Neural crest cell (in vitro differentiated cells): ENCODE measurements at regions not wholly inside any gene's neighbourhood (a gene's known extent, or its start where the extent isn't known, plus 50 kb on each side); places are given as distances from the start of the nearest gene placed in this dataset.

Source experiments
- DNase-seq: peaks from one replicate; pipeline ENCODE4 v3.0.0; 2021; ENCODE audit warnings: low read depth, mixed read lengths, low spot score
- H3K27ac Mint-ChIP-seq: one replicate; pipeline ENCODE4 v1.8.0; 2021; ENCODE audit warnings: mild to moderate bottlenecking, mixed read lengths; ENCODE audit not compliant: unreplicated experiment
- H3K27me3 Mint-ChIP-seq: 2 replicates; pipeline ENCODE4 v1.8.0; 2021; ENCODE audit warnings: low read depth, mild to moderate bottlenecking, mixed read lengths
- H3K36me3 Mint-ChIP-seq: 2 replicates; pipeline ENCODE4 v1.8.0; 2021; ENCODE audit warnings: low read depth, mild to moderate bottlenecking, mixed read lengths
- H3K4me1 Mint-ChIP-seq: 2 replicates; pipeline ENCODE4 v1.8.0; 2021; ENCODE audit warnings: mixed read lengths
- H3K4me3 Mint-ChIP-seq: one replicate; pipeline ENCODE4 v1.8.0; 2021; ENCODE audit warnings: mild to moderate bottlenecking, mixed read lengths
- H3K9me3 Mint-ChIP-seq: 2 replicates; pipeline ENCODE4 v1.8.0; 2021; ENCODE audit warnings: mixed read lengths
- CTCF ChIP-seq: fragments of 200-600 bp; sonication (generic); conservative IDR thresholded peaks from 2 replicates; pipeline ENCODE4 v1.5.0; 2021; ENCODE audit warnings: antibody characterized with exemption, mild to moderate bottlenecking

- no peak for TF ChIP-seq CTCF
- DNase-seq, result no peak
Measured at GRCh38 chr19:7419777-7420439, 68.9 kb downstream of the PEX11G start.

DNA sequence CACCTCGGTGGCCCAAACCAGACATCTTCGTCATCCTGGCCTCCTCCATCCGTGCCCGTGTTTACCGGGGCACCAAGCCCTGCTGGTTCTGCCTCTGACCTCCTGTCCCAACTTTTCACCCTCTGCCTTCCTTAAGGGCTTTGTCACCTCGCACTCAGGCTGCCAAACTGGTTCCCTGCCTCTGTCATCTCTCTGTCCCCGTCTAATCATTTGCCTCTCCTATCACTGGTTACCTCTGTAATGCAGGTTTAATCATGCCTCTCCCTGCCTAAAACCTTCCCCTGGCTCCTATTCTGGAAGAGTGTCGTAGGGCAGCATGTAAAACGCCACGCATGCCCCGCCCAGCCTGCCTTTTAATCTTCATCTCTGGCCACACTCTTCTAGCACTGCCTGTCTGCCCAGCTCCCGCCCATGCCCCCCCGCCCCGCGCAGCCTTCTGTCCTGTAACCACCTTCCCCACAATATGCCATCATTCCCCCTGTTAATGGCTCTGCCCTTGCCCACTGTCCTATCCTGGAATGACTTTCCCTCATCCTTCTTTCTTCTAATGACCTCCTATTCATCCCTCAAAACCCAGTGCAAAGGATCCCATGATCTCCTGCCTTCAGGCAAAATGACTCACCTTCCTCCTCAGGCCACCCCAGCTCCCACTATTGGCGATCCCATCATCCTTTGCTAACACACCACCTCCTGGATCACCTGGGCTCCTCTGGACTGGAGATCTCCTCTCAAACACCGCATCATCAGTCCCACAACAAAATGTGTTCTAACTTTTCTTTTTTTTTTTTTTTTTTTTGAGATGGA, 66.7 kb downstream of the PEX11G start:
- no peaks in the 10 kb centered on the region for H3K9me3 Mint-ChIP-seq
- no peak overlapping the region for H3K27ac Mint-ChIP-seq
- no peak overlapping the region for H3K4me3 Mint-ChIP-seq
- H3K4me1 Mint-ChIP-seq, result peaks cover 4% of the 10 kb centered on the region
- no peaks in the 10 kb centered on the region for H3K27me3 Mint-ChIP-seq
- DNase-seq, result no peak
- no peak for TF ChIP-seq CTCF
- no peaks in the 10 kb centered on the region for H3K36me3 Mint-ChIP-seq

More at GRCh38 chr19:7419777-7420439, 68.9 kb downstream of the PEX11G start:
- Mint-ChIP-seq H3K27me3 (no peaks in the 10 kb centered on the region), H3K9me3 (no peaks in the 10 kb centered on the region), H3K36me3 (no peaks in the 10 kb centered on the region), H3K4me3 (no peak overlapping the region), H3K4me1 (peaks cover 10% of the 10 kb centered on the region), H3K27ac (peak overlapping the region; percentile 12)
